H9 (cell line): ENCODE measurements at regions not wholly inside any gene's neighbourhood (a gene's known extent, or its start where the extent isn't known, plus 50 kb on each side); places are given as distances from the start of the nearest gene placed in this dataset.

ENCODE experiments used
- DNase-seq: peaks from one replicate; pipeline ENCODE4 v3.0.0-alpha.2; 2017
- H2AFZ ChIP-seq: one replicate; pipeline ENCODE4 v1.6.1; 2013; ENCODE audit warnings: mild to moderate bottlenecking, low read length, control low read depth, moderate library complexity
- H2AK5ac ChIP-seq: 2 replicates; pipeline ENCODE4 v1.6.1; 2013; ENCODE audit warnings: low read length, control low read depth, mixed read lengths; ENCODE audit not compliant: insufficient read length
- H2BK120ac ChIP-seq: one replicate; pipeline ENCODE4 v1.6.1; 2013; ENCODE audit warnings: low read depth, mild to moderate bottlenecking, low read length, control low read depth, inconsistent platforms; ENCODE audit not compliant: poor library complexity, severe bottlenecking
- H2BK12ac ChIP-seq: 2 replicates; pipeline ENCODE4 v1.6.1; 2013; ENCODE audit warnings: low read length, control low read depth, mixed read lengths, low read depth; ENCODE audit not compliant: insufficient read length
- H2BK15ac ChIP-seq: 2 replicates; pipeline ENCODE4 v1.6.1; 2013; ENCODE audit warnings: low read depth, low read length, control low read depth
- H2BK20ac ChIP-seq: one replicate; pipeline ENCODE4 v1.6.1; 2013; ENCODE audit warnings: low read depth, mild to moderate bottlenecking, low read length, control low read depth, inconsistent platforms; ENCODE audit not compliant: poor library complexity, severe bottlenecking
- H2BK5ac ChIP-seq: 2 replicates; pipeline ENCODE4 v1.6.1; 2013; ENCODE audit warnings: low read length, control low read depth, mixed read lengths; ENCODE audit not compliant: insufficient read length
- H3K14ac ChIP-seq: 2 replicates; pipeline ENCODE4 v1.6.1; 2013; ENCODE audit warnings: low read length, control low read depth; ENCODE audit not compliant: insufficient read depth
- H3K18ac ChIP-seq: 2 replicates; pipeline ENCODE4 v1.6.1; 2013; ENCODE audit warnings: low read depth, mild to moderate bottlenecking, mixed read lengths, low read length, control low read depth; ENCODE audit not compliant: insufficient read length
- H3K23ac ChIP-seq: 2 replicates; pipeline ENCODE4 v1.6.1; 2013; ENCODE audit warnings: low read length, control low read depth, mixed read lengths, low read depth; ENCODE audit not compliant: insufficient read length
- H3K23me2 ChIP-seq: 2 replicates; pipeline ENCODE4 v1.6.1; 2013; ENCODE audit warnings: low read depth, mild to moderate bottlenecking, mixed read lengths, low read length, control low read depth; ENCODE audit not compliant: insufficient read length, poor library complexity, severe bottlenecking
- H3K27ac ChIP-seq: 2 replicates; pipeline ENCODE4 v1.5.1; 2013; ENCODE audit warnings: low read length, control low read depth, mixed read lengths, low read depth; ENCODE audit not compliant: insufficient read length
- H3K27me3 ChIP-seq: 2 replicates; pipeline ENCODE4 v1.6.1; 2013; ENCODE audit warnings: low read length, control low read depth, inconsistent platforms; ENCODE audit not compliant: insufficient read depth
- H3K4ac ChIP-seq: 2 replicates; pipeline ENCODE4 v1.6.1; 2013; ENCODE audit warnings: low read depth, mild to moderate bottlenecking, control low read depth, inconsistent platforms, low read length, moderate library complexity
- H3K4me1 ChIP-seq: 2 replicates; pipeline ENCODE4 v1.6.1; 2013; ENCODE audit warnings: low read length, control low read depth, inconsistent platforms; ENCODE audit not compliant: insufficient read depth
- H3K4me2 ChIP-seq: 2 replicates; pipeline ENCODE4 v1.6.1; 2013; ENCODE audit warnings: low read length, control low read depth, mixed read lengths; ENCODE audit not compliant: insufficient read length, insufficient read depth
- H3K56ac ChIP-seq: 2 replicates; pipeline ENCODE4 v1.6.1; 2013; ENCODE audit warnings: low read depth, mild to moderate bottlenecking, mixed read lengths, low read length, control low read depth; ENCODE audit not compliant: insufficient read length
- H3K79me1 ChIP-seq: 2 replicates; pipeline ENCODE4 v1.6.1; 2013; ENCODE audit warnings: low read depth, mild to moderate bottlenecking, moderate library complexity, low read length, control low read depth, inconsistent platforms; ENCODE audit not compliant: insufficient read depth, poor library complexity, severe bottlenecking
- H3K79me2 ChIP-seq: 2 replicates; pipeline ENCODE4 v1.6.1; 2013; ENCODE audit warnings: low read length, control low read depth, inconsistent platforms; ENCODE audit not compliant: insufficient read depth
- H3K9ac ChIP-seq: 2 replicates; pipeline ENCODE4 v1.6.1; 2013; ENCODE audit warnings: low read length, control low read depth, mixed read lengths; ENCODE audit not compliant: insufficient read length; ENCODE audit errors: extremely low read depth
- H3K9me3 ChIP-seq: one replicate; pipeline ENCODE4 v1.6.1; 2013; ENCODE audit warnings: low read depth, low read length, inconsistent platforms; ENCODE audit not compliant: control insufficient read depth
- H3T11ph ChIP-seq: one replicate; pipeline ENCODE4 v1.6.1; 2013; ENCODE audit warnings: mild to moderate bottlenecking, low read length, control low read depth, inconsistent platforms
- H4K20me1 ChIP-seq: one replicate; pipeline ENCODE4 v1.6.1; 2013; ENCODE audit not compliant: control insufficient read depth, insufficient read length, insufficient read depth
- H4K5ac ChIP-seq: 2 replicates; pipeline ENCODE4 v1.6.1; 2013; ENCODE audit warnings: low read depth, mild to moderate bottlenecking, mixed read lengths, low read length, control low read depth; ENCODE audit not compliant: insufficient read length
- H4K8ac ChIP-seq: replicated peaks from 2 replicates; pipeline ENCODE4 v1.6.1; 2013; ENCODE audit warnings: low read length, control low read depth, mixed read lengths, low read depth; ENCODE audit not compliant: insufficient read length
- H4K91ac ChIP-seq: 2 replicates; pipeline ENCODE4 v1.6.1; 2013; ENCODE audit warnings: low read depth, mild to moderate bottlenecking, moderate library complexity, mixed read lengths, low read length, control low read depth; ENCODE audit not compliant: insufficient read length
- H3K27ac Mint-ChIP-seq, 3 experiments: 2 replicates in 2 of 3; 3 replicates in 1 of 3; pipeline ENCODE4 v1.8.0; 2020 to 2021; ENCODE audit warnings: mixed read lengths in 3 of 3, mild to moderate bottlenecking in 1 of 3, moderate library complexity in 1 of 3
- H3K27me3 Mint-ChIP-seq: 2 replicates; pipeline ENCODE4 v1.8.0; 2021; ENCODE audit warnings: low read depth, mild to moderate bottlenecking, moderate library complexity, mixed read lengths
- H3K36me3 Mint-ChIP-seq, 3 experiments: 2 replicates in 2 of 3; 3 replicates in 1 of 3; pipeline ENCODE4 v1.8.0; 2020 to 2021; ENCODE audit warnings: low read depth in 3 of 3, mixed read lengths in 3 of 3; ENCODE audit not compliant: insufficient read depth in 1 of 3
- H3K4me1 Mint-ChIP-seq, 2 experiments: 2 replicates each; pipeline ENCODE4 v1.8.0; 2020; ENCODE audit warnings: mixed read lengths in 2 of 2
- H3K4me3 Mint-ChIP-seq, 2 experiments: 2 replicates in 1 of 2; 3 replicates in 1 of 2; pipeline ENCODE4 v1.8.0; 2020 to 2021; ENCODE audit warnings: mild to moderate bottlenecking in 2 of 2, mixed read lengths in 2 of 2, moderate library complexity in 1 of 2
- H3K9me3 Mint-ChIP-seq, 2 experiments: 2 replicates in 1 of 2; 3 replicates in 1 of 2; pipeline ENCODE4 v1.8.0; 2020; ENCODE audit warnings: mild to moderate bottlenecking in 2 of 2, mixed read lengths in 2 of 2, moderate library complexity in 1 of 2
- WGBS: extraction: QIAGEN DNeasy Blood & Tissue Kit; methylation state at CpG from one replicate; pipeline ENCODE4 v1.1.7; 2013; ENCODE audit warnings: missing lambda C conversion rate, low lambda C conversion rate, mixed read lengths; ENCODE audit not compliant: insufficient read length; ENCODE audit errors: extremely low coverage; 5-methylcytosine and 5-hydroxymethylcytosine counted together
- TF ChIP-seq, protein P1 (sequence below): fragments of 200-600 bp; sonication (generic); conservative IDR thresholded peaks from 3 replicates; pipeline ENCODE4 v1.8.0; 2021; ENCODE audit warnings: antibody characterized with exemption, mild to moderate bottlenecking

DNA sequence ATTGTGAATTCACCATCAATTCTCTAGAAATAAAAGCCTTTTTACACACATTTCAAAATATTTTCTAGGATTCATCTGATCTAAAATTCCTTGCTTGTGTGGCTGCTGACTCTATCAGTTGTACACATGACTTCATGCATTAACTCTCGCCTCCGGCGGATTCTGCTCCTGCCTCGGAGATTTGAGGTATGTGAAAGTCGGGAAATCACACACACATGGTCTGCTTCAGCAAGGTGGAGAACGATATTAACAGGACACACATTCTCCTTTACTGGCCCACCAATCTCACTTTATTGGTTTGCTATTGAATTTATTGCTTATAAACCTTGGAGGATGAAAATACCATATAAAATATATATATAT is 855.7 kb downstream of the SLITRK5 start:
- H4K20me1 ChIP-seq = no peaks in the 10 kb centered on the region
- H2BK12ac ChIP-seq = no peak overlapping the region
- no peak overlapping the region for H2BK120ac ChIP-seq
- no peak overlapping the region for H4K91ac ChIP-seq
- no peak overlapping the region for H3K23ac ChIP-seq
- no peak overlapping the region for H2AFZ ChIP-seq
- H3K9ac ChIP-seq = no peak overlapping the region
- DNase-seq = no peak
- H3K18ac ChIP-seq = no peak overlapping the region
- no peaks in the 10 kb centered on the region for H3K27me3 ChIP-seq
- WGBS = no CpG with 5 or more reads among the region's 6 CpGs
- Mint-ChIP-seq H3K27me3 (no peaks in the 10 kb centered on the region), H3K36me3 (peaks cover 8 to 27% (median 17%) of the 10 kb centered on the region in 3 experiments), H3K4me3 (no peak overlapping the region), H3K27ac (peak overlapping the region in 1 of 3 experiments; percentile 72; a peak in 1 of 7 replicates), H3K9me3 (peaks cover 13 to 26% of the 10 kb centered on the region in 2 experiments), H3K4me1 (peaks cover 7 to 10% of the 10 kb centered on the region in 2 experiments)
- peaks cover 6% of the 10 kb centered on the region for H3K9me3 ChIP-seq
- TF ChIP-seq, protein P1, sequence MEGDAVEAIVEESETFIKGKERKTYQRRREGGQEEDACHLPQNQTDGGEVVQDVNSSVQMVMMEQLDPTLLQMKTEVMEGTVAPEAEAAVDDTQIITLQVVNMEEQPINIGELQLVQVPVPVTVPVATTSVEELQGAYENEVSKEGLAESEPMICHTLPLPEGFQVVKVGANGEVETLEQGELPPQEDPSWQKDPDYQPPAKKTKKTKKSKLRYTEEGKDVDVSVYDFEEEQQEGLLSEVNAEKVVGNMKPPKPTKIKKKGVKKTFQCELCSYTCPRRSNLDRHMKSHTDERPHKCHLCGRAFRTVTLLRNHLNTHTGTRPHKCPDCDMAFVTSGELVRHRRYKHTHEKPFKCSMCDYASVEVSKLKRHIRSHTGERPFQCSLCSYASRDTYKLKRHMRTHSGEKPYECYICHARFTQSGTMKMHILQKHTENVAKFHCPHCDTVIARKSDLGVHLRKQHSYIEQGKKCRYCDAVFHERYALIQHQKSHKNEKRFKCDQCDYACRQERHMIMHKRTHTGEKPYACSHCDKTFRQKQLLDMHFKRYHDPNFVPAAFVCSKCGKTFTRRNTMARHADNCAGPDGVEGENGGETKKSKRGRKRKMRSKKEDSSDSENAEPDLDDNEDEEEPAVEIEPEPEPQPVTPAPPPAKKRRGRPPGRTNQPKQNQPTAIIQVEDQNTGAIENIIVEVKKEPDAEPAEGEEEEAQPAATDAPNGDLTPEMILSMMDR = no peak
- no peaks in the 10 kb centered on the region for H3K23me2 ChIP-seq
- no peak overlapping the region for H3K4me2 ChIP-seq
- no peak overlapping the region for H2AK5ac ChIP-seq
- H4K5ac ChIP-seq = no peak overlapping the region
- no peak overlapping the region for H3K56ac ChIP-seq
- H3K79me1 ChIP-seq = no peaks in the 10 kb centered on the region
- H3K4ac ChIP-seq = no peak overlapping the region
- no peak overlapping the region for H2BK5ac ChIP-seq
- no peak overlapping the region for H2BK20ac ChIP-seq
- 0 out of 2 replicates have a peak, but pooled peaks cover 3% of the 10 kb centered on the region for H3K4me1 ChIP-seq
- no peak overlapping the region for H3T11ph ChIP-seq
- no peak overlapping the region for H2BK15ac ChIP-seq
- no peaks in the 10 kb centered on the region for H3K79me2 ChIP-seq
- H3K27ac ChIP-seq = no peak overlapping the region
- no peak overlapping the region for H4K8ac ChIP-seq
- H3K14ac ChIP-seq = no peak overlapping the region
